B cell (primary cell): ENCODE measurements at regions not wholly inside any gene's neighbourhood (a gene's known extent, or its start where the extent isn't known, plus 50 kb on each side); places are given as distances from the start of the nearest gene placed in this dataset.

Experiments
- EZH2 ChIP-seq: IDR thresholded peaks from 2 replicates; pipeline ENCODE4 v1.6.1; 2012; ENCODE audit warnings: borderline replicate concordance, low read depth, mild to moderate bottlenecking, moderate library complexity, low read length; ENCODE audit not compliant: insufficient read depth, poor library complexity, severe bottlenecking
- TF ChIP-seq, protein P1 (sequence below): fragments of 200-600 bp; IDR thresholded peaks from one replicate; pipeline ENCODE4 v1.8.0; 2022; ENCODE audit warnings: antibody characterized with exemption, mild to moderate bottlenecking

DNA sequence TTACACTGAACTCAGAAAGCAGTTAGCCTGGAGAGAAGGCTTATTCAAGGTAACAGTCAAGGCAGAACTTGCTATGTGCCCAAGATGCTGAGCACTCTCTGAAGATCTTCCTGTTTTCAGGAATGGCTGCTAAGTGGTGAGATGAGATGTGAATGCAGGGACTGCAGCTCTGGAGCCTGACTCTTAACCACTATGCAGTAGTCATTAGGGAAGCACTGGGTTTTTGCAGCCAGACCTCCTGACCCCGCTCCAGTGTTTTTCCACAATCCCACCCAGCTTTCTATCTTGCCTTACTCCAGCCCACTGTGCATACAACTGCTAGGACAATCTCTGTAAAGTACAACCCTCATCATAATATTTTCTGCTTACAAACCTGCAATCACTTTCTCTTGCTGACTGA is 95.2 kb upstream of the LNX1 start:
- TF ChIP-seq, protein P1, sequence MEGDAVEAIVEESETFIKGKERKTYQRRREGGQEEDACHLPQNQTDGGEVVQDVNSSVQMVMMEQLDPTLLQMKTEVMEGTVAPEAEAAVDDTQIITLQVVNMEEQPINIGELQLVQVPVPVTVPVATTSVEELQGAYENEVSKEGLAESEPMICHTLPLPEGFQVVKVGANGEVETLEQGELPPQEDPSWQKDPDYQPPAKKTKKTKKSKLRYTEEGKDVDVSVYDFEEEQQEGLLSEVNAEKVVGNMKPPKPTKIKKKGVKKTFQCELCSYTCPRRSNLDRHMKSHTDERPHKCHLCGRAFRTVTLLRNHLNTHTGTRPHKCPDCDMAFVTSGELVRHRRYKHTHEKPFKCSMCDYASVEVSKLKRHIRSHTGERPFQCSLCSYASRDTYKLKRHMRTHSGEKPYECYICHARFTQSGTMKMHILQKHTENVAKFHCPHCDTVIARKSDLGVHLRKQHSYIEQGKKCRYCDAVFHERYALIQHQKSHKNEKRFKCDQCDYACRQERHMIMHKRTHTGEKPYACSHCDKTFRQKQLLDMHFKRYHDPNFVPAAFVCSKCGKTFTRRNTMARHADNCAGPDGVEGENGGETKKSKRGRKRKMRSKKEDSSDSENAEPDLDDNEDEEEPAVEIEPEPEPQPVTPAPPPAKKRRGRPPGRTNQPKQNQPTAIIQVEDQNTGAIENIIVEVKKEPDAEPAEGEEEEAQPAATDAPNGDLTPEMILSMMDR, result no peak
- TF ChIP-seq EZH2, result no peak
